NCI-H69 (cell line): ENCODE measurements at regions not wholly inside any gene's neighbourhood (a gene's known extent, or its start where the extent isn't known, plus 50 kb on each side); places are given as distances from the start of the nearest gene placed in this dataset.

Source experiments
- DNase-seq: peaks from one replicate; lab custom pipeline; 2025; lab: John Stamatoyannopoulos, UW

DNA sequence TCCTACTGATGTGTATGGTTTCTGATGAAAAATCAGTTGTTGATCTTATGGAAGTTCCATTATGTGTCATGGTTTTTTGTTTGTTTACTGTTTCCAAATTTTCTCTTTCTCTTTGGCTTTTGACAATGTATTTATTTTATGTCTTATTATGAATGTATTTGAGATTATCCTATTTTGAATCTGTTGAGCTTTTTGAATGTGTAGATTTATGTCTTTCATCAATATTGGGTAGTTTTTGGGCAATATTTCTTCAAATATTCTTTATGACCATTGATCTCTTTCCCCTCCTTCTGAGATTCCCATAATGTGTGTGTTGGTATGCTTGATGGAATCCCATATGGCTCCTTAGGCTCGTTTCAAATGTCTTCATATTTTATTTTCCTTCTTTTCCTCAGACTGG is 80.5 kb upstream of the FAM47C start:
- DNase-seq = no peak

DNA sequence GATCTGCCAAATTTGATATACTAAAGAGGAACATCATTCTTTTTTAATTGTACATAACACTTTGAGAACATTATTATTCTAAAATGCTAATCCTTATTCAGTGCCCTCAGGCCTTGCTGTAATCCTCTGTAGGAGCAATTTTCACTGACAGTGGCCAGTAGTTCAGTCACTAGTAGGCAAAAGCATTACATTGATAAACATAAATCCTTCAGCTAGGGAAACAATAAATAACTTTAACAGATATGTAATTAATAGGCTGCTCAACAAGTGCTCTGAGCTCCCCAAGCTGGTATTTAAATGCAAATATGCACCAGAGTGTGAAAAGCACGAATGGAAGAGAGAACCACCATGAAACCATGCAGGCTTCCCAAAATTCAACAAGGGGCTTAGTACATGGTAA is 77.7 kb upstream of the FAM47C start:
- no peak for DNase-seq

DNA sequence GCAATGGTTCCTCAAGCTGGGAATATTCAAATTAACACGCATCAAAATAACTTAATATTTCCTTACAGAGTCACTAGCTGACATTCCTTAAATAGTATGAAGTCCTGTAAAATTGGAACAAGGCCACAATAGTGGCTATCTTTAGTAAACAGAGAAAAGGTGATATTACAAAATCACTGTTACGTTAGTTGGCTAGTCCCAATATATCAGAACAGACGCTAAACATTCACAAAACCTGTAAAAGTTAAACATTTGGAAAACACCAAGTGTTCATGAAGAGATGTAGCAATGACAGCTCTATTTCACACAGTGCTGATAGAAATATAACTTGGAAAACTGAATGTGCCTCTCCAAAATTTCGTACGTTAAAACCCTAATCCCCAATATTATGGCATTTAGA is 61.0 kb upstream of the FAM47C start:
- no peak for DNase-seq

DNA sequence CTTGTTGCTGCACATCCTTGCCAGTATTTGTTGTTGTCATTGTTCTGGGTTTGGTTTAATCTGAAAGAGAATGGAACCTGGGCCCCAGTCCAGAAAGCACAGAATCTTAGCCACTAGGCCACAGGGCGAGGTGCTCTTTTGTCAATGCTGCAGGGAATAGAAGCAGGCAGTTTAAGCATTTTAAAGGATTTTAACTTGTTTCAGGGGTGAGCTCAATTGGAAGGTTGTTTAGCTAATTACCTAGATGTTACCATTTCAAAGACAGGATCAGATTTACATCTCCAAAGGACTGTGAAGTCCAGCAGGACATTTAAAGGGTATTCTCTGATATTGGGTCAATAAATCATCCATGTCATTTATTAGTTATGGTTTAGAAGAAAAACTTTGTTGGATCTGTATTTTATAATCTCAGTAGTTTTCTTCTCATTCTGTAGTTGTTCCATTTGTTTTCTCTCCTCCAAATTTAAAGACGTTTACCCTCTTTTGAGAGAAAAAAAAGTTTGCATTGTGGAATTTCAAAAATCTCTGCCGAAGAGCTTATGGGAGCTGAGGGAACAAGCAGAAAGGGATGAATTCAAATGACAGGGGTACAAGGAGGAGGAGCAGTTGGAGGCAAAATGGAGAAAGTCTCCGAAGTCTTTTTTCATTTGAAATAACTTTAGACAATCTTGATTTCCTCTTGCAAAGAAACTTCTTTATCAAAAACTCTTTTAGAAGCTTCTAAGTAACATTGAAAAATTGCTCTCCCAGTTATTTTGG is 57.5 kb upstream of the FAM47C start:
- DNase-seq = no peak

DNA sequence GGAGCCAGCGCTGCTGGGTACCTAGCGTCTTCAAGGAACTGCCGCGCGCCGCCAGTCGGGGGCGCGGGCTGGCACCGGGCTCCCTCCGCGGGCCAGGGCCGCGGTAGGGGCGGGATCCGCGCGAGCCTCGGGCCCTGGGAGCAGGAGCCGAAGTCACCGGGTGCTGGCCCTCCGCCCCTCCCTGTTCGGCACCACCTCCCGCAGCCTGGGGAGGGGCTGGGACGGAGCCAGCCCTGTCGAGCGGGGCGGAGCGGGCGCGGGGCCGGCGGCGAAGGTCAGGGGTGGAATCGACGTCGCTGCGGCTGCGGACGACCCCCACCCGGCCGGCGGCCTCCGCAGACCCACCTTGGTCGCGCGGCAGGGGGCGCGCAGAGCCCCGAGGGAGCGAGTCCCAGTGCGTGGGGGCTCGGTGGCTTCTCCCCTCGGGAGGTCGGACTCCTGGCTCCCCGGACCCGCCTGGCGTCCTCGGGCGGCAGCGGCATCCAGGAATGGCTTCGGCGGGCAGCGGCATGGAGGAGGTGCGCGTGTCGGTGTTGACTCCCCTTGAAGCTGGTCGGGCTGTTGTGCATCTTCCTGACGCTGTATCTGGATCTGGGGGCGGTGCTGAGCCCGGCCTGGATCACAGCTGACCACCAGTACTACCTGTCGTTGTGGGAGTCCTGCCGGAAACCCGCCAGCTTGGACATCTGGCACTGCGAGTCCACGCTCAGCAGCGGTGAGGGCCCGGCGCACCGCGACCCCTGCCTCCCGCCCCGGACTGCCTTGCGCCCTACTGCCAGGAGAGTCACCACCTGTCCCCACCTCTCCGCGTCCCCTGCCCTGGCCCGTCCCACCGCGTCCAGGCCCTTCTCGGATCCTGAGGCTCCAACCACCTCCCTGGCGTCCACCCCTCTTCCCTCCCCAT is 50.5 kb upstream of the FAM47C start:
- DNase-seq = no peak
